ENCODE measurements at regions not wholly inside any gene's neighbourhood (a gene's known extent, or its start where the extent isn't known, plus 50 kb on each side); places are given as distances from the start of the nearest gene placed in this dataset.

DNA sequence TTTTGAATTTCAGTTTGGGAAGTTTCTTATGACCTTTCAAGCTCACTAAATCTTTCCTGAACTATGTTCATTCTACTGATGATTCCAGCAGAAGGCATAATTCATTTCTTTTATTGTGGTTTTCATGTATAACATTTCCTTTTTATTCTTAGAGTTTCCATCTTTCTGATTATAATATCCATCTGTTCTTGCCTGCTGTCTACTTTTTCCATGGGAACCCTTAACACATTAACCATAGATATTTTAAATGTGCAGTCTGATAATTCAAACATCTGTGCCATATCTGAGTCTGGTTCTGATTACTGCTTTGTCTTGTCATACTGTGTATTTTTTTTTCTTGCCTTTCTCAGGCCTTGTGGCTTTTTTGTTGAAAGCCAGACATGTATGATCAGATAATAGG, 234.7 kb downstream of the COX7B2 start:
- TF ChIP-seq EZH2 (IDR thresholded peaks at IDR 0.05; ENCODE audit: borderline replicate concordance) (no peak), CTCF (IDR thresholded peaks at IDR 0.05; ENCODE audit: poor library complexity) (no peak)

Data from hepatocyte (in vitro differentiated cells).